HG03439 (cell line): ENCODE measurements at regions not wholly inside any gene's neighbourhood (a gene's known extent, or its start where the extent isn't known, plus 50 kb on each side); places are given as distances from the start of the nearest gene placed in this dataset.

Source experiments
- ATAC-seq: cut with Tn5 transposase; IDR thresholded peaks from one replicate; pipeline ENCODE4 v1.9.1; 2021; ENCODE audit warnings: mild to moderate bottlenecking, moderate library complexity; ENCODE audit not compliant: unreplicated experiment

DNA sequence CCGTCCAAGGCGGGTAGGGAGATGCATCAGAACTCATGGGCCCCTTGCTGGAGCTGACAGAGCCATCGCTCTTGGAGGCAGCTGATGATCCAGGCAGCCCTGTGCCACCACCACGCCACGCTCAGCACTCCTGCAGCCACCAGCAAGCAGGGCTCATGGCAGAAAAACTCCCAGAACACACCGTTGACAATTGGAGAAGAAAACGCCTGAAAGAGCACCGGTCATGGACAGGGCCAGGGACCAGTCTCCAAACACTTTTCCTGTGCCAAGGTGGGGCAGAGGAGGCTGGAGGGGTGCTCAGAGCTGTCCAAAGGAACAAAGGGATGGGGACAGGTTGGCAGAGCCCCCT is 132.2 kb downstream of the FOXL1 start:
- no peak for ATAC-seq

DNA sequence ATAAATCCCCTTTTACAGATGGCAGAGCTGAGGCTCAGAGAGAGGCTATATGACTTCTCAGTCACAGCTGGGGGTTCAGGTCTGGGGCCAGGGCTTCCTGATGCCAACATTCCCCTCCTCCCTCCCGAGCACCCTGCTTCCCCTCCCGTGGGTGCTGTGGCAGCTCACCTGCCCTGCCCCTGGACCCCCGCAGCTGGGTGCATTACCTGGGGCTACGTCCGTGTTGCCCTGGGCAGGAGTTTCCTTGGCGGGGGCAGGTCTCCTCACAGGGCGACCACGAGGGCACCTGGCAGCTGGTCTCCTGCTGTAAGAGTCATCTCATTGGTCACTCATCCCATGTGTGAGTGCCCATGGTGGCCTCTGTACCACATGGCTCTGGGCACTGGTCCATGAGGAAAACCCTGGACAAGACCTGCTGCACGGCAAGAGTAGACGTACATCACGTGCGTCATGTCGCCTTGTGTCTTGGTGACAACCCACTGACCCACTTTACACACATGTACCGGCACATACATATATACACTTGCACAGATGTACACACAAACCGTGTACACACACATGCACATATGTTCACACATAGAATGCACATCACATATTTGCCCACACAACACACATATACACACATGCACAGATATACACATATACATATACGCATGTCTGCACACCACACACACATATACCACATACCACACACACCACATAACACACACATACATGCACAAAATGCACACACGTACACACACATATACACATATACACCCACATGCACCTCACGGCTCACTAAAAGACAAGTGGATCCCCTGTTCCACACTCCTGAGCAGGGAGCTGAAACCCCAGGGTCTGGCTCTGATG is 134.0 kb downstream of the FOXL1 start:
- no peak for ATAC-seq

DNA sequence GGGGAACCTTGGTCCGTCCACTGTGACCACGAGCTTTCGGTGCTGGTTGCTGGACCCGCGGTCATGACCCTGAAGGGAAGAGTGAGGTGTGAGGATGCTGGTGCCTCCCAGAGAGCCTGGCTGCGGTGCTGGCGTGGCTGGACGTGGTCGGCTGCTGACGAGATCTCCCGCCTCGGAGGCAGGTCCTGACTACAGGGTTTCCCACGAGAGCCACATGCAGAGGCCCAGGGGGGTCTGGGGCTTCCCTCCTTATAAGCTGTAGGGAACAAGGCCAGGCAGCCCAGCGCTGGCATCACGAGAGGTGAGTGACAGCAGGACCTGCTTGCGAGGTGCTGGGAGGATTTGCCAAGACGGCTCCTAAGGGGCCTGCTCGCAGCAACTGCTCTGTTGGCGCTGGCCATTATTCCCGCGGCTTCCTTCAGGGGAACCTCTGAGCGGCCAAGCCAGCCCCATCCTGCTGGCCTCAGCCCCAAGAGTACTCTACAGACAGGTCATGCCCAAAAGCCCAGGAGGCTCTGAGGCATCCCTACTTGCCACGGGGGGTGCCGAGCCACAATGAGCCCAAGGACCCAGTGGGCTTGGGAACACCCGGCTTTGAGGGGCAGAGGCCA is 134.8 kb downstream of the FOXL1 start:
- ATAC-seq: no peak

DNA sequence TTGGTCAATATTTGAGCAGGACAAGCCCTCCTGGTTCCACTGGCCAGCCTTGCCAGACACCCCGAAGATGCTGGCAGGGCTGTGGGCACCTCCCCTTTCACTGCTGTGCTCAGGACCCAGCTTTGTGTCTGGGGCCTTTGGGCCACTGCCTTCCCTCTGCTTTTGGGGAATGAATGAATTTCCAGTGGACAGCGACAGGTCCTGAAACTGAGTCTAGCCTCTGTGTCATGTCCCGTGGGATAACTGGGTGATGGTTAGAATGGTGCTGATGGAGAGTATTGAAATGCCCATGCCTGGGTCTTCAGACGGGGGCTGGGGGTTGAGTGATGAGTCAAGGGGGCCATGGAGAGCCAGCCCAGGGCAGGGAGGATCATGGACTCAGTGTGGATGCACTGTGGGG is 135.8 kb downstream of the FOXL1 start:
- ATAC-seq: no peak

DNA sequence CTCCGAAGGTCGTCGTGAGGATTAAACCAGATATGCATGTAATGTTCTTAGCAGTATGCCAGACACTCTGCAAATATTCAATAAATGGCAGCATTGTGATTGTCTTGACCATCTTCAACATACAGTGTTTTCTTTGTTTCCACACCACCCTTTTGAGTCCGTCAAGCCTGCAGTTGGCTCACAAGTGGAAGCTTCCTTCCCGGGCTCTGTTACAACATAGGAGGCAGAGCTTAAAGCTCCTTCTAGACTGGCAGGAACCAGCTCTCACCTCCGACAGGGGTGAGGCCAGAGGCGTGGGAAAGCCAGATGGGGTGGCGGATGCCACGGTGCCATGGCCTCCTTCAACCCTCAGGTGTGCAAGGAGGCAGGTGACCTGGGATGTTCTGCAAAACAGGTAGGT is 138.3 kb downstream of the FOXL1 start:
- no peak for ATAC-seq

DNA sequence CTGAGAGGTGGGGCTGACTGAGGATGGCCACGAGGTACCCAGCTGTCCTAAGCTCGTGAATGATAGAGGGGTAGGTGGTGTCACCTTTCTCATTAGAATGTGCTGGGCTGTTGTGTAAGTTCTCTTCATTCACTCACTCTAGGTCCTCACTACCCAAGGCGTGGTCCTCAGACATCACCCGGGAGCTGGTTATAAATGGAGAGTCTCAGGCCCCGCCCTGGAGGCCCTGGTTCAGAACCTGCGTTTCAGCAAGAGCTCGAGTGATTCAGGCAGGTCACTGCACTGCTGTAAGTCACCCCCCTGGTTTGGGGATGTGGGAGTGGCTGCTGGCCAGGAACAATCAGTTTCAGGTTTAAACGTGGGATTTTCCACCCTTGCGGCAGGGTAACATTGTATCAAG is 139.8 kb downstream of the FOXL1 start:
- ATAC-seq: no peak

DNA sequence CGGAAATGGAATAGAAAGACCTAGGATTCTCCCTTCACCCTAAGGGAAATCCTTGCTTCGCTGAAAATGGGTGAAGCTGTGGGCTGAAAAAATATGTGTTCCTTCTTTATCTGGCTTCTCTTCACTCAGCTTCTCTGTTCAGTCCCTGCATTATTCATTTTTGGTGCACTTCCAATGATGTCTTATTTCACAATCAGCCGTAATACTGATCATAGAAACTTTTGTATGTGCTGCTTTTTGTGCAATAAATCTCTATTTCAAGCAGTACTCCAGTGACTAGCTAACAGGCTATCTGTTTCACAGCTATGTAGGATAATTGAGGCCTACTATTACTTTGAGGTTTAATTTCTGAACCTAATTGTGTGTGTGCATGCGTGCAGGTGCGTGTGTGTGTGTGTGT is 144.6 kb downstream of the FOXL1 start:
- ATAC-seq: no peak

DNA sequence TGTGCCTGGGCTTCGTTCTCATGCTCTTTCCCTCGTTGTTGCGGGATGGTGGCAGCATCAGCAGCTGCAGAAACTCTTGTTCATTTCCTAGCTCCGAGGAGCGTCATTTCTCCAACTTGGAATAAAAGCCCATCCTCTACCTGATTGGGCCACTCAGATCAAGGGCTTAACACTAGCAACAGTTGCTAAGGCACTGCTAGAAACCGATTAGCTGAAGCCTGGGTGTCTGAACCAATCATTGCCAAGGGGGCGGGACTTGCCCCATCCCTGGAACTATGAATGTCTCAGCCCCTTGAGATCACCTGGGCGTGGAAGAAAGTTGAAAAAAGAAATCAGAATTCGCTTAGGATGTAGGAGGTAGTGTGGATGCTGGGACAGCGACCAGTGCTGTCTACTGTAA is 145.3 kb downstream of the FOXL1 start:
- no peak for ATAC-seq

DNA sequence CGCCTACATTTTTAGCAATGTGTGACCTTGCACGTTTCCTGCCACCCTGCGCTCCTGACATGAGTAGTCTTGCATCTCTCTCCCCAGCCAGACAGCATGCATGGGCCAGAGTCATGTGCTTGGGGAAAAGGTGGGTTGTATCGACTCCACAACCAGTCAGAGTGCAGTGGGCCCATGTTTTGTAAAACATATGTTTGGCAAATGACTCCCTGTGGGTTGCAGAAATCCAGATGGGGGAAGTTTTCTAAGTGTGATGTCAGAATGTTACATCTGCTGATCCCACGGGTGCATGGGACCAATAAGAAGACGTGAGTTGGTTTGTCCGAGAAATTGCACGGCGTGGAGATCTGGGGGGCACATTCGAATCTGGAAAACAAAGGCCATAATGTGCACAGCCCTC is 147.1 kb downstream of the FOXL1 start:
- no peak for ATAC-seq

DNA sequence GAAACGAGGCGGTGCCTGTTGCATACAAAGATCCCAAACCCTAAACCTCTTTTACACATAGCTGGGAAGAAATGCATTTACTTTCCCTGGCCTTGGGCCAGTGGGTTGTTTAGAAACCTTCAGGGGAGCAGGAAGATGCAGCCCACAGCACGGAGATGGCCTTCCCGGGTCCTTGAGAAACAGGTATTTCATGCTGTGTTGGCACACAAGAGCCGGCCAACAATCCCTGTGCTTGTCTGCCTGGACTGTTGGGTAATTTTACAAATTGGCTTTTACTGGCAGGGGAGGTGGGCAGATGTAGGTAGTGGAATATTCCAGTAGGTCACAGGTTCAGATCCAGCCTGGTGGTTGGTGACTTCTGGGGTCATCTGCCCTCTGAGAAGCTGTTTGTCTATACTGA is 148.0 kb downstream of the FOXL1 start:
- ATAC-seq: no peak

DNA sequence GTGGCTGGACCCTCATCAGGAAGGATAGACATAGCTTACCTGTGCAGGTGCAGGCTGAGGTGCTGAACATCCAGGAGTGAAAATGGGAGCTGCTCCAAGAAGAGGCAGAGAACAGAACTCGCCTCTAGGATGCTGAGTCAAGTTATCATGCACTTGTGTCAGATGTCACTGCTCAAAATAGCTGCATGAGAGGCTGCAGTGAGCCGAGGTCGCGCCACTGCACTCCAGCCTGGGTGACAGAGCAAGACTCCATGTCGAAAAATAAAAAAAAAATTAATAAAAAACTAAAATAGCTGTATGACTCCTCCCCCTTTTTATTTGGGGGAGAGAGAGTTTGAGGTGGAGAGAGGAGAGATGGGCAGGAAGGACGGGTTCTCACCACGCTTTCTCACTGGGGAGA is 148.8 kb downstream of the FOXL1 start:
- ATAC-seq: no peak

DNA sequence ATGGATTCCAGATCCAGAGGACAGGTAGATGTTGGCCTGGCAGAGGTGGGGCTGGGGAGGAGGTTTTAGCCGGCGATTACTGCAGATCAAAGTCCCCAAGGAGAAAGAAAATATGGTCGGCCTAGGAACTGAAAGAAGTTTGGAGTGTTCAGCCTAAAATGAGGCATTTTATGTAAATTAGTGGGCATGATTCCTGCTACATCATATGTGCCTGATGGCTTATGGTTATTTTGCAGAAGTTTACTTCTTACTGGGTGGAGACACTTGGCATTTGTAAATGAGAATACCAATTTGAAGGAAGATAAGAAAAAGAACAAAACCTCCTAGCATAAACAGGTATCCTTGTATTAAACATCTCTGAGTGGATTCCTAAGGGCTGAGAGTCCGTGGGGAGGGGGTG is 149.3 kb downstream of the FOXL1 start:
- no peak for ATAC-seq

DNA sequence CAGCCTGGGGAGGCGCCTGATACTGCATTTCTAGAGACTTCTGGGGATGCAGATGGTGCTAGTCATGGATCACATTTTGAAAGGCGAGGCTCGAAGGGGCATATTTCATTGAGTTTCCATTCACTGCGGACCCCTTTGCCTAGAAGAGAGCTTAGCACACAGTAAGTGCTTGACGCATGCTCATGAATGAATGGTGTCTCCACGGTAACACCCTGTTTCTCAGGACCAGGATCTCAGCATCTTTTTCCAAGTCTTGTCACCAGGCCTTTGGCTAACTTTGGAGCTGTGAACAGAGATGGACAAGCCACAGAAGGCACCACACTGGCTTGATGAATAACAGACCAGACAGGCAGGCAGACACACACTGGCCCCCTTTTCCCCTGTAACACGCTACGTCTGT is 151.3 kb downstream of the FOXL1 start:
- ATAC-seq: no peak

DNA sequence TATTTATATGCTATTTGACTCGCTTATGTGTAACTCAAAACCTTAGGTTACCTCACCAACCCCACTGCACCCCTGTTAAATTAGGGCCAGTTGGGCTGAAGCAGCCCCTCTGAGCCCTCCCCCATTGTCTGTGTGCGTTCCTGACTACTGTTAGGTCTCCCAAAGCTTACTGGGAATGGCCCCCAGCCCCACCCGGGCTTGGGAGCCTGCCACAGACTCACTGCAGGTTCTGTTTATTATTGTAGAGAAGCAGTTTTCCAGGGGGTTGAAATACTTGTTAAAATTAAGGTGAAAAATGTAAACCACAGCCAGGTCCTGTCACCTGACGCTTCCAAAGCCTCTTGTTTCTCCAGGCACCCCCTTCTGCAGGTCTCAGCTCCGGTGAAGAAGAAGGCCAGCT is 151.7 kb downstream of the FOXL1 start:
- no peak for ATAC-seq

DNA sequence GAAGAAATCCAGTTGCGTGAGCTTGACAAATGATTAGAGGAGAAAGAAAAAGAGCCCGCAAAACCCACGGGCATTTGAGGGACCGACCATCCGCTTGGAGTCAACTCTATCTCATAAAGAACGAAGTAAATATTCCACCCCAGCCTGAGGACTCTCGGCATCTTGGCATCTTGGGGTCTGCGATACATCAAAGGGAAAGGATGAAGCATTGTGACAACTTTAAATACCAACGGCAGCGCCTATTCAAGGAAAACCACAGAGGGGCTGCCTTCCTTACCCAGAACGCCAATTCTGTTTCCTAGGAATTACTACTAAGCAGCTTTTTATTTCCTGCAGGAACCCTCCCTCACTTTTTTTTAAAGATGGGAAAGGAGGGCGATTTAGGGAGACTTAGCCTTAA is 152.2 kb downstream of the FOXL1 start:
- ATAC-seq: no peak

DNA sequence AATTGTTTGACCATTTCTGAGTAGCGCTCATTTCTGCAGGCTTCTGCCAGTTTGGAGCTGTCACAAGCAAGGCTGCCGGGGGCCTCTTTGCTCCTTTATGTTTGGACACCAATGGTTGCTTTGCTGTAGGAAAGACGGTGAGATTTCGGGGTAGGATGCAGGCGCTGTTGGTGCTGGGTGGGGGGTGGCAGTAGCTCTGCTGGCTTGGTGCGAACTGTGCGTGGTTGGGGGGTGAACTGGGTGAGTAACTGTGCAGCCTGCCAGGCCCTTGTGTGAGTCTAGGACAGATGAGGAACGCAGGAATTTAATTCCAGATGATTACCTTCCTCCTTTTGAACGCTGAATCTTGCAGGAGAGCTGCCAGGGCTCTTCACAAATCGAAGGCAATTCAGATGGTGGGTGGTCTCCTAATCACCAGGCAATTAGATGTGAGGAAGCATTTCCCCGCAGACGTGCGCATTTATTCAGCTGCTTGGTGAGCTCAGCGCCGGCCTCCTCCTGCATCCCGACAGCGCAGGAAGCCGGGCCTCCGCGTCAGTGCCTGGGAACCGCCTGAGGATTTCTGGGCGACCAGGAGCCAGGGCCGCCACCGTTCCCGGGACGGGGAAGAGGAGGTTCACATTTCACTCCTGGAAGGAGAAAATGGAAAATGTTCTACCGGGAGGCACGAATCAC is 154.4 kb downstream of the FOXL1 start:
- no peak for ATAC-seq

DNA sequence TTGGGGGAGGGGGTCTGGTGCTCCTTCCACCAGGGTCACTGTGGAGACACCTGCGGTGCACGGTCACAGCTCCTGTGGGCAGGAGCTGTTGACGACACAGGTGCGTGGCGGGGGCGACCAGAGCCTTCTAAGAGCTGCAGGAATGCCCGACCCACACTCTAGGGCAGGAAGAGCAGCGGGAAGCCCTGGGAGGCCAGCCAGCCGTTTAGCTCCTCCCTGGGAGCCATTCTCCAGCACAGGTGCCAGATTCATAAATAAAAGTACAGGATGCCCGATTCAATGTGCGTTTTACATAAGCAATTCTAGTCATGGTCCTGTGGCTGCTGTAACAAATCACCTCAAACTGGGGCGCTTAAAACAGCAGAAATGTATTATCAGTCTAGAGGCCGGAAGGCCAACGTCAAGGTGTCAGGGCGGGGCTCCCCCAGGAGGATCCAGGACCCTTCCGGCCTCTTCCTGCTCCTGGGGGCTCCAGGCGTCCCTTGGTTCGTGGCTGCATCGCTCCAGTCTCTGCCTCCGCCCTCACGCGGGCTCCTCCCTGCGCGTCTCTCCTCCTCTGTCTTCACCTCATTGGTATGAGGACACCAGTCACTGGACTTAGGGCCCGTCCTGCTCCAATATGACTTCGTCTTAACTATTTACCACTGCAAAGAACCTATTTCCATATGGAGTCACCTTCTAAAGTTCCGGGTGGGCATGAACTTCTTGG is 155.4 kb downstream of the FOXL1 start:
- no peak for ATAC-seq

DNA sequence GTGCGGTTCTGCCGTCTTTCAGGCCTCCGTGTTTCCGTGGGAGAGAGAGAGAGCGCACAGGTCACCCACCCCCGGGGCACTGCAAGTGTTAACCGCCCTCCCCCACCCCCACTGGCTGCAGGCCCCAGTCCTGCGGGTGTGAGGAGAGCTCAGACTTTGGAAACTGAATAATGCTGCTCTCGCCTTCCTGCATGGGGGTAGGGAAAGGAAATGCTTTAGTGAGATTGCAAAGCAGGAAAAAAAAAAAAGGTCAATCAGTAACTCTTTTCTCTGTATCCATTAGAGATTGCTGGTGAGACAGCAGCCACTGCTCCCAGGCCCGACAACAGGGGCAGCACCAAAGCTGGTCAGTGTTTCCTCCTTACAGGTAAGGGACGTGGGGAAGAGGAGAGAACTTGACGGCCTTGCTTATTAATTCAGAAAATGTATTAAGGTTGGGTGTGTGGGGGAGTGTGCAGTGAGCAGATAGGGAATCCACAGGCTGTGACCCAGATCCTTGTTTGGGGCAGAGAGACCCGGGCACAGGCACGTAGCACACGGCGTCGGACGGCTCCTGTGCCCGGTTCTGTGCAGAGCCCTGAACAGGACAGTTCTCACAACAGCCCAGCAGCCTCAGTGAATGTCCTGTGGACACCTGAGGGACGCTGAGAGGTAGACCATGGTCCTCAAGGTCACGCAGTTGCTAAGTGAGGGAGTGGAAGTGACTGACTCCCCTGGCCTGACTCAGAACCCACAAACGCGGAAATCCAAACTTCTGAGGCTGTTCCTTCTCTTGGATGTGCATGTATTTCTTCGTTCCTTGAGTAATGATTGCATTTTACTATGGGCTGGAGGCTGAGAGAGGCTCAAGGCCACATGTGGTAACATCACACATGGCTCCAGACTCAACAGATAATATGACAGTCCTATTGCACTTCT is 156.5 kb downstream of the FOXL1 start:
- ATAC-seq: no peak

DNA sequence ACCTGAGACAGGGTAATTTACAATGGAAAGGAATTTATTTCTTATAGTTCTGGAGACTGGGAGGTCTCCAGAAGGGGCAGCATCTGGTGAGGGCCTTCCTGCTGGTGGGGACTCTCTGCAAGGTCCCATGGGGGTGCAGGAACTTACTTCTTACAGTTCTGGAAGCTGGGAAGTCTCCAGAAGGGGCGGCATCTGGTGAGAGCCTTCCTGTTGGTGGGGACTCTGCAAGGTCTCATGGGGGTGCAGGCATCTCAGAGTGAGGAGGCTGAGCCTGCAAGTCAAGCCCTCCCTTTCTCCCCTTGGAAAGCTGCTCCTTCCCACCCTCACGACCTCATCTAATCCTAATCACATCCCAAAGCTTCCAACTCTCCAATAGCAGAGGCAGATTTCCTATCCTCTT is 157.4 kb downstream of the FOXL1 start:
- ATAC-seq: no peak

DNA sequence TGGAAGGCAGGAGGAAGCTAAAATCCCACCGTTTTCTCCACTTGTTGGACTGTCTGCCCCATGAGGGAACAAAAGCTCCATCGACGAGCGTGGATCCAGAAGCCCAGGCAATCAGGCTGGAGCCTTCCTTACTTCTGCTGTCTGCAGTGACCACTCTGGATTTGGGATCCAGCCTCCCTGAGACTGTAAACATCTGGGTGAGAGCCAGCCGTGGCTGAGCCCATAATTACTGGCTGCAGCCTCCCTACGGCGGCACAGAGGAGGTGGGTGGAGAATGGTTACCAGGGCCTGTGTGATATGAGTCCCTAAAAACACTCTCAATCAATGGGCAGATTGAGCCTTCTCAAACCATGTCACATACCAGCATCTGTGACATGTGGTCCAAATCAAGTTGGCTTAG is 158.2 kb downstream of the FOXL1 start:
- ATAC-seq: no peak

DNA sequence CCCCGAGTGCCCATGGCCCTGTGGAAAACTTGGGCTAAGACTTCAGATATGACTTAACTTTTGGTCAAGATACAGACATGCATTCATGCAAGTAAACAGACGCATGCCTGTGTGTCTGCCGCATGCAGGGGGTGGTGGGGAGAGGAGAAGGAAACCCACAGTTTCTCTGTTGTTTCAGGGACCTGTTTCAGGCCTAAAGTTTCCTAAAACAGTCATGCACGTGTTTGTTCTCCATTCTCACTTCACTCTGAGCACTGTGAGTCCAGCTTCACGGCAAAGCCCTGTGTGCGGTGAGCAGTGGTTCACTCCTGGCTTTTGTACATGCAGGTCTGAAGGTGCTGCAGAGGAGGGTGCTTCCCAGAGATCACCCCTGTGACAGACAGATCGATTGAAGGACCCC is 158.7 kb downstream of the FOXL1 start:
- ATAC-seq: no peak
